Tibial artery (tissue), 4 donors: ENCODE measurements at regions not wholly inside any gene's neighbourhood (a gene's known extent, or its start where the extent isn't known, plus 50 kb on each side); places are given as distances from the start of the nearest gene placed in this dataset.

Source experiments
- DNase-seq, 2 donors: peaks; one replicate each; pipeline ENCODE4 v3.0.0-alpha.2; 2019
- H3K27ac ChIP-seq, 2 donors: fragments of 200-600 bp; sonication (generic) in 1 of 2; 1 replicate in 1 of 2; 2 replicates in 1 of 2; pipeline ENCODE4 v1.5.1; 2018 to 2019; ENCODE audit warnings: mild to moderate bottlenecking in 1 of 2
- H3K27me3 ChIP-seq, 2 donors: fragments of 200-600 bp; sonication (generic) in 1 of 2; one replicate each; pipeline versions ENCODE4 v1.5.1 to v1.6.0; 2016 to 2019
- H3K36me3 ChIP-seq, 3 donors: fragments of 200-600 bp; sonication (generic) in 2 of 3; one replicate each; pipeline ENCODE4 v1.5.1; 2016 to 2019; ENCODE audit warnings: mild to moderate bottlenecking in 2 of 3
- H3K4me1 ChIP-seq, 4 donors: fragments of 200-600 bp; sonication (generic) in 2 of 4; 1 replicate in 3 of 4; 2 replicates in 1 of 4; pipeline ENCODE4 v1.5.1; 2016 to 2019
- H3K4me3 ChIP-seq, 2 donors: fragments of 200-600 bp; sonication (generic) in 1 of 2; 1 replicate in 1 of 2; 2 replicates in 1 of 2; pipeline ENCODE4 v1.5.1; 2018 to 2019; ENCODE audit warnings: mild to moderate bottlenecking in 2 of 2
- H3K9me3 ChIP-seq, 3 donors: fragments of 200-600 bp; sonication (generic) in 1 of 3; one replicate each; pipeline ENCODE4 v1.5.1; 2016 to 2019
- intact Hi-C: fragments of 100-400 bp; cut with DNase I; formaldehyde crosslinking; loops from one replicate; pipeline ENCODE4 v1.15.0; 2023; ENCODE audit warnings: low total_unique reads
- TF ChIP-seq, protein P1 (sequence below), 2 experiments: fragments of 200-600 bp in 1 of 2; fragments of 450-650 bp in 1 of 2; IDR thresholded peaks; one replicate each; pipeline ENCODE4 v1.5.1; 2017 to 2019; ENCODE audit warnings: antibody characterized with exemption in 2 of 2, mild to moderate bottlenecking in 1 of 2, moderate library complexity in 1 of 2

DNA sequence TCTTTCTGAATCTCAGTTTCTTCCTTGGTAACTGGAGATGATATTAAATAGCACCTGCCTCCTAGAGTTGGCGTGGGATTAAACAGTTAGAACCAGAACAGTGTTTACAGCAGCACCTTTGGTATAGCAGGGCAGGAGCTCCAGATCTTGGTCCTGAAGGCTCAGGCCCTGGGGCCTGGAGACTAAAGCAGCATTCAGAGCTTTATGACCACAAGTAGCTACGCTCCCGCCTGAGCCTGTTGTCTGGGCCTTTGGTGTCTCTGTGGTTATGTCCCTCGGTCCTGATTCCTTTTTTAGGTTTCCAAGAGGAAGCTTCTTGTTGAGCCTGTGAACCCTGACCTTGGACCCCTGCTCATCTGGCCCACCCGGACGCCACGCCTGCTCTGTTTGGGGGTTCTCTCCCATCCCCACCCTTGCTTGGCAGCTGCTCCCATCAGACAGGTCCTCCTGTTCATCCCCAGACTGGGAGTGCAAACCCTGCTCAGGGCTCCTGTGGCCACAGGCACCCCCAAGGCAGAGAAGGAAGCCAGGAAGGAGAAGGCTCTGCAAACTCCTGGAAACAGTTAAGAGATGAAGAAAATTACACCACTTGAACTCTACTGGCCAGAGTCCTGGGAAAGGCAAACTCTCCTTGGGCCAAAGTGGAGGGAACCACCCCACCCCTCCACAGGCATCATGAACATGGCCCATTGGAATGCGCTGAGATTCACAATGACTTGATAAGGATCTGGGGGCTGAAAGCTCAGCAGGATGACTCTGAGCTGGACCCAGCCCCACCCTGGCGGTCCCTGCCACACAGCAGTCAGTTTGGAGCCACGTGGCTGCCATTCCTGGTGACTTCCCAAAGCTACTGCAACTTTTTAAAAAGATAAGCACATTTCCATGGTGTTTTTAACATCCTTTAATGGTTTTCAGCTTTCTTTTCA, 50.1 kb upstream of the TMEM72 start:
- Histone ChIP-seq H3K36me3 (no peaks in the 10 kb centered on the region), H3K27me3 (no peaks in the 10 kb centered on the region), H3K4me3 (no peak overlapping the region), H3K27ac (no peak overlapping the region), H3K4me1 (peaks cover 0 to 25% (median 22%) of the 10 kb centered on the region in 4 donors), H3K9me3 (no peaks in the 10 kb centered on the region)
- intact Hi-C loops: loop anchor here (10.0 kb wide), 1 partner anchor 546 kb away; no protein-coding TSS in a partner anchor
- TF ChIP-seq, protein P1, sequence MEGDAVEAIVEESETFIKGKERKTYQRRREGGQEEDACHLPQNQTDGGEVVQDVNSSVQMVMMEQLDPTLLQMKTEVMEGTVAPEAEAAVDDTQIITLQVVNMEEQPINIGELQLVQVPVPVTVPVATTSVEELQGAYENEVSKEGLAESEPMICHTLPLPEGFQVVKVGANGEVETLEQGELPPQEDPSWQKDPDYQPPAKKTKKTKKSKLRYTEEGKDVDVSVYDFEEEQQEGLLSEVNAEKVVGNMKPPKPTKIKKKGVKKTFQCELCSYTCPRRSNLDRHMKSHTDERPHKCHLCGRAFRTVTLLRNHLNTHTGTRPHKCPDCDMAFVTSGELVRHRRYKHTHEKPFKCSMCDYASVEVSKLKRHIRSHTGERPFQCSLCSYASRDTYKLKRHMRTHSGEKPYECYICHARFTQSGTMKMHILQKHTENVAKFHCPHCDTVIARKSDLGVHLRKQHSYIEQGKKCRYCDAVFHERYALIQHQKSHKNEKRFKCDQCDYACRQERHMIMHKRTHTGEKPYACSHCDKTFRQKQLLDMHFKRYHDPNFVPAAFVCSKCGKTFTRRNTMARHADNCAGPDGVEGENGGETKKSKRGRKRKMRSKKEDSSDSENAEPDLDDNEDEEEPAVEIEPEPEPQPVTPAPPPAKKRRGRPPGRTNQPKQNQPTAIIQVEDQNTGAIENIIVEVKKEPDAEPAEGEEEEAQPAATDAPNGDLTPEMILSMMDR (IDR thresholded peaks at IDR 0.05): no peak
- peak; percentile 53 to 70 for DNase-seq
